ENCODE measurements at regions not wholly inside any gene's neighbourhood (a gene's known extent, or its start where the extent isn't known, plus 50 kb on each side); places are given as distances from the start of the nearest gene placed in this dataset.

GRCh38 chr14:22416193-22416592, 172.8 kb downstream of the DAD1 start:
- TF ChIP-seq RAD21 (IDR thresholded peaks at IDR 0.05; ENCODE audit: low read depth) (no peak), EGR1 (IDR thresholded peaks at IDR 0.05) (no peak), ZBTB7A (IDR thresholded peaks at IDR 0.05; ENCODE audit: low read depth) (no peak), CEBPB (IDR thresholded peaks at IDR 0.05) (no peak), TAF1 (IDR thresholded peaks at IDR 0.05; ENCODE audit: low read depth) (no peak), REST (IDR thresholded peaks at IDR 0.05; ENCODE audit: low read depth) (no peak), EP300 (IDR thresholded peaks at IDR 0.05; ENCODE audit: borderline replicate concordance) (no peak), TEAD4 (IDR thresholded peaks at IDR 0.05) (no peak)
- TF ChIP-seq, protein P1, sequence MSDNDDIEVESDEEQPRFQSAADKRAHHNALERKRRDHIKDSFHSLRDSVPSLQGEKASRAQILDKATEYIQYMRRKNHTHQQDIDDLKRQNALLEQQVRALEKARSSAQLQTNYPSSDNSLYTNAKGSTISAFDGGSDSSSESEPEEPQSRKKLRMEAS (IDR thresholded peaks at IDR 0.05): no peak
- TF ChIP-seq, protein P2, sequence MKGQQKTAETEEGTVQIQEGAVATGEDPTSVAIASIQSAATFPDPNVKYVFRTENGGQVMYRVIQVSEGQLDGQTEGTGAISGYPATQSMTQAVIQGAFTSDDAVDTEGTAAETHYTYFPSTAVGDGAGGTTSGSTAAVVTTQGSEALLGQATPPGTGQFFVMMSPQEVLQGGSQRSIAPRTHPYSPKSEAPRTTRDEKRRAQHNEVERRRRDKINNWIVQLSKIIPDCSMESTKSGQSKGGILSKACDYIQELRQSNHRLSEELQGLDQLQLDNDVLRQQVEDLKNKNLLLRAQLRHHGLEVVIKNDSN (IDR thresholded peaks at IDR 0.05): no peak

DNA sequence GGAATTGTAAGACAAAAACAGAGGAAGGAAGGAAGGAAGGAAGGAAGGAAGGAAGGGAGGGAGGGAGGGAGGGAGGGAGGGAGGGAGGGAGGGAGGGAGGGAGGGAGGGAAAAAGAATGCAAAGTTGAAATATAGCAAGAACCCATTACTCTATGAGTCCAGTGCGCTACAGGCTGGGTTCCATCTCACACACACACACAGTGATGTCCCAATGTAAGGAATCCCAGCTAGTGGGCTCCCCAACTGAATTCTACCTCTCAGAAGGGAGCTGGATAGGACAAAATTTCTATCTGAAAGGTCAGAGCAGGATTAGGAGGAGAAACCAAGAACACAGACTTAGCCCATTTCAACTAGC, 173.4 kb downstream of the DAD1 start:
- TF ChIP-seq RAD21 (IDR thresholded peaks at IDR 0.05; ENCODE audit: low read depth) (no peak), TAF1 (IDR thresholded peaks at IDR 0.05; ENCODE audit: low read depth) (no peak), CREB1 (IDR thresholded peaks at IDR 0.05; ENCODE audit: low read depth) (no peak), NFIC (IDR thresholded peaks at IDR 0.05) (no peak), EGR1 (IDR thresholded peaks at IDR 0.05) (no peak), CEBPB (IDR thresholded peaks at IDR 0.05) (no peak), EP300 (IDR thresholded peaks at IDR 0.05; ENCODE audit: borderline replicate concordance) (no peak), ZBTB7A (IDR thresholded peaks at IDR 0.05; ENCODE audit: low read depth) (no peak)
- TF ChIP-seq, protein P2 (IDR thresholded peaks at IDR 0.05): no peak

DNA sequence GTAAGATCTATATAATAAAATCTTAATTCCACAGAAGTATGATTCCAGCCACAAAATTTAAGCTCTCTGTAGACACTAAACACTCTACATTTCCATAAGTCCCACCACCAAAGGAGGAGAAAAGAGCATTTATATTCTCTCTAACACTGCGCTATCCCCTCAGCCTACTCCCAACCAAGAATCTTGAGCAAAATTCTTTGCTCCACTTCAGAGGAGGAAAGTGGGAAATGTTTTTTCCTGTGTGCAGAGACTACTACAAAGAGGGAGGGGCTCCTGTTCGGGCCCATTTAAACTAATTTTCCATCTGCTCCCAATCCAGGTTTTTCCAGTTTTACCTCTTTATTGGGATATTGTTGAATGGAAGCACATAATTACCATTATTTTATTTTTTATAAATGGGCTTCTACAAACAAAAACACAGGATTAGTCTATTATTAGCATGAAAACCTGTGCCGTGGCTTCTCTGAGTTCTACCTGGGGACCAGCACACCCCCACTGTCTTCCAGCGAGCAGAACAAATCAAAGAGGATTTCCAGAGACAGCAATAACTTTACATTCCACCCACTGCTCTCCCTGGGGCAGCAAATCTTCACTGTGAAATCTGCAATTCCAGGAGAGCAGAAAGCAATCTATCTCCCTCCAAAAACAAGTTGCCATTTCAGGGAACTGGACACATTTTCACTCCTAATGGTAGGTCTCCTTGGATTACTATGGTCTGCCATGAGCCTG, 174.0 kb downstream of the DAD1 start:
- TF ChIP-seq EP300 (IDR thresholded peaks at IDR 0.05; ENCODE audit: borderline replicate concordance) (no peak), REST (IDR thresholded peaks at IDR 0.05; ENCODE audit: low read depth) (no peak), NFIC (IDR thresholded peaks at IDR 0.05) (no peak), TCF12 (IDR thresholded peaks at IDR 0.05; ENCODE audit: low read depth) (no peak), TAF1 (IDR thresholded peaks at IDR 0.05; ENCODE audit: low read depth) (no peak), EGR1 (IDR thresholded peaks at IDR 0.05) (no peak), YY1 (IDR thresholded peaks at IDR 0.05; ENCODE audit: low read depth) (no peak), FOXM1 (IDR thresholded peaks at IDR 0.05; ENCODE audit: borderline replicate concordance, low read depth) (no peak), ZBTB7A (IDR thresholded peaks at IDR 0.05; ENCODE audit: low read depth) (no peak), CREB1 (IDR thresholded peaks at IDR 0.05; ENCODE audit: low read depth) (no peak), RAD21 (IDR thresholded peaks at IDR 0.05; ENCODE audit: low read depth) (no peak), CEBPB (IDR thresholded peaks at IDR 0.05) (no peak)
- TF ChIP-seq, protein P1 (IDR thresholded peaks at IDR 0.05): no peak
- TF ChIP-seq, protein P2 (IDR thresholded peaks at IDR 0.05): no peak

DNA sequence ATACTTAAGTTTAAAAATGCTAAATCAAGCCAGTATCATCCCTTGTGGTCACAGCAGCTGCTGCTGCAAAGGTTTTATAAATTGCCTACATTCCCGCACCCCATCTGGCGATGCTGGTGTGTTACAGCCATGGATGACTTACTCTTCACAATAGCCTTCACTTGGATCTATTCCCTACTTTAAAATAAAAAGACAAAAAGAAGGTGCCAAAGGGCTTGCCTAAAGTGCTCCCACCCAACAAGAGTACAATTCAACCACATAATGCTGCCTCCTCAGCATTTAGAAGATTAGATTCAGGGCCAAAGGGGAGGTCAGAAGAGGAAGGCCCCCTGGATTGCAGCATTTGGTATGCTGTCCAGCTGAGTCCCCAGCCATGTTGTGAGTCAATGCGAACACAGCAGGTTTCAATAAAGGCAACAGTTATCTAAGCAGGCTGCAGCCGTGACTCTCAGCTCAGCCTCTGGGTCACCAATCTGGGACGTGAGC, 176.1 kb downstream of the DAD1 start:
- TF ChIP-seq TAF1 (IDR thresholded peaks at IDR 0.05; ENCODE audit: low read depth) (no peak), YY1 (IDR thresholded peaks at IDR 0.05; ENCODE audit: low read depth) (peak; percentile 77), FOXM1 (IDR thresholded peaks at IDR 0.05; ENCODE audit: borderline replicate concordance, low read depth) (peak; percentile 76), REST (IDR thresholded peaks at IDR 0.05; ENCODE audit: low read depth) (no peak; the same call in 1 of the 2 replicates), TCF12 (IDR thresholded peaks at IDR 0.05; ENCODE audit: low read depth) (peak; percentile 95), CREB1 (IDR thresholded peaks at IDR 0.05; ENCODE audit: low read depth) (no peak), RAD21 (IDR thresholded peaks at IDR 0.05; ENCODE audit: low read depth) (peak; percentile 12; the same call in 1 of the 2 replicates), NFIC (IDR thresholded peaks at IDR 0.05) (peak; percentile 90), CEBPB (IDR thresholded peaks at IDR 0.05) (peak; percentile 12; the same call in 1 of the 2 replicates), EGR1 (IDR thresholded peaks at IDR 0.05) (no peak), ZBTB7A (IDR thresholded peaks at IDR 0.05; ENCODE audit: low read depth) (no peak), EP300 (IDR thresholded peaks at IDR 0.05; ENCODE audit: borderline replicate concordance) (peak; percentile 91), TEAD4 (IDR thresholded peaks at IDR 0.05) (peak; percentile 78)
- TF ChIP-seq, protein P2 (IDR thresholded peaks at IDR 0.05): no peak
- TF ChIP-seq, protein P1 (IDR thresholded peaks at IDR 0.05): peak; percentile 37; the same call in 1 of the 2 replicates
